OCI-LY7 (cell line): ENCODE measurements at regions not wholly inside any gene's neighbourhood (a gene's known extent, or its start where the extent isn't known, plus 50 kb on each side); places are given as distances from the start of the nearest gene placed in this dataset.

Experiments used
- BruUV-seq: library from RNA; stranded (reverse); fragments of 400-500 nt; replicated peaks from 2 replicates; lab custom pipeline; 2021; lab: Mats Ljungman, UMichigan
- CTCF ChIA-PET: fragments of 300-600 bp; sonication (Branson Sonifier 250); formaldehyde crosslinking; loops from one replicate; lab custom pipeline; 2022; ENCODE audit warnings: antibody characterized with exemption; ENCODE audit not compliant: unreplicated experiment; lab: Charles Lee
- POLR2A ChIA-PET: fragments of 300-600 bp; sonication (Branson Sonifier 250); formaldehyde crosslinking; loops from one replicate; lab custom pipeline; 2022; ENCODE audit warnings: antibody characterized with exemption; lab: Charles Lee
- DNase-seq: peaks from one replicate; pipeline ENCODE4 v3.0.0-alpha.2; 2015; ENCODE audit warnings: low spot score
- H2AFZ ChIP-seq: fragments of 200-600 bp; sonication (generic), shearing (Covaris generic); 2 replicates; pipeline ENCODE4 v1.6.1; 2014; ENCODE audit warnings: mild to moderate bottlenecking, antibody characterized with exemption, low read length, moderate library complexity
- H3K27ac ChIP-seq: fragments of 200-600 bp; sonication (generic); 2 replicates; pipeline ENCODE4 v1.5.1; 2014; ENCODE audit warnings: mixed run types, low read depth, mild to moderate bottlenecking, moderate library complexity, low read length, inconsistent platforms; ENCODE audit not compliant: poor library complexity, severe bottlenecking
- H3K36me3 ChIP-seq: fragments of 200-600 bp; sonication (generic); 2 replicates; pipeline ENCODE4 v1.6.1; 2014; ENCODE audit warnings: mild to moderate bottlenecking, antibody characterized with exemption, low read length, moderate library complexity, mixed read lengths; ENCODE audit not compliant: insufficient read depth
- H3K4me1 ChIP-seq: fragments of 200-600 bp; sonication (generic); 2 replicates; pipeline ENCODE4 v1.5.1; 2014; ENCODE audit warnings: mild to moderate bottlenecking, low read length; ENCODE audit not compliant: insufficient read depth, poor library complexity, severe bottlenecking
- H3K4me2 ChIP-seq: fragments of 200-600 bp; sonication (generic); 2 replicates; pipeline ENCODE4 v1.6.1; 2014; ENCODE audit warnings: mild to moderate bottlenecking, low read length
- H3K4me3 ChIP-seq: fragments of 200-600 bp; sonication (generic); 2 replicates; pipeline ENCODE4 v1.5.1; 2014; ENCODE audit warnings: mild to moderate bottlenecking, low read depth, low read length; ENCODE audit not compliant: poor library complexity, severe bottlenecking
- H3K79me2 ChIP-seq: fragments of 200-600 bp; sonication (generic); 2 replicates; pipeline ENCODE4 v1.6.1; 2016; ENCODE audit warnings: low read depth, mild to moderate bottlenecking, low read length, moderate library complexity, mixed read lengths; ENCODE audit not compliant: insufficient read depth
- H3K9me2 ChIP-seq: fragments of 200-600 bp; sonication (generic); 2 replicates; pipeline ENCODE4 v1.6.1; 2016; ENCODE audit warnings: mild to moderate bottlenecking, low read length, mixed read lengths; ENCODE audit not compliant: insufficient read depth
- H3K9me3 ChIP-seq: fragments of 200-600 bp; sonication (generic); 2 replicates; pipeline ENCODE4 v1.6.1; 2014; ENCODE audit warnings: mild to moderate bottlenecking, mixed run types, low read length, mixed read lengths
- H4K20me1 ChIP-seq: fragments of 200-600 bp; sonication (generic); 2 replicates; pipeline ENCODE4 v1.6.1; 2014; ENCODE audit warnings: mild to moderate bottlenecking, antibody characterized with exemption, low read length, moderate library complexity, mixed read lengths; ENCODE audit not compliant: insufficient read depth
- CTCF ChIP-seq: fragments of 200-600 bp; sonication (generic); conservative IDR thresholded peaks from 2 replicates; pipeline ENCODE4 v1.5.1; 2014; ENCODE audit warnings: mild to moderate bottlenecking, antibody characterized with exemption, low read length, moderate library complexity, mixed read lengths
- EZH2phosphoT487 ChIP-seq: fragments of 200-600 bp; sonication (generic); IDR thresholded peaks from 2 replicates; pipeline ENCODE4 v1.6.1; 2018; ENCODE audit warnings: low read depth, borderline replicate concordance, mild to moderate bottlenecking, mixed run types, antibody characterized with exemption, low read length, moderate library complexity, mixed read lengths
- intact Hi-C: fragments of 100-400 bp; cut with micrococcal nuclease; formaldehyde crosslinking; loops from one replicate; pipeline ENCODE4 v1.10.0; 2022; ENCODE audit not compliant: unreplicated experiment

DNA sequence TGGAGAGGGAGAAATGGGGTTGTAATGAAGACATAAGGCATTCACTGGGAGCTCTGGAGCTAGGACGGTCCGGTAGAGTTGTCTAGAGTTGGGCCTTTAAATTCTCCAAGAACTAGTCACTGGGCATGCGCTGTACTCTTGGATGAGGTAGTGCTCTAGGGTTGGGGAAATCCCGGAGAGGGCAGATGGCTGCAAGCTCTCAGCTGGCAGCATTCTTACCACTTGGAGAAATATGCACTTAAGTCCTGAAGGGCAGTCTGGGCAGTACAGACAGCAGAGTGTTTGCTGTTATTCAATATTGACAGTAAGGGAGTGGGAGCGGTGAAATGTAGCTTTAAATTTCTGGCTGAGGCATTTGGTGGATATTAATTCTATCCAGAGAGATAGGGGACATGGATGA, 214.6 kb downstream of the RDH14 start:
- Histone ChIP-seq H2AFZ (no peak overlapping the region), H3K4me2 (no peak overlapping the region), H3K79me2 (no peaks in the 10 kb centered on the region), H3K36me3 (no peaks in the 10 kb centered on the region), H3K9me3 (no peaks in the 10 kb centered on the region), H3K9me2 (no peaks in the 10 kb centered on the region), H4K20me1 (no peaks in the 10 kb centered on the region), H3K4me3 (no peak overlapping the region), H3K4me1 (no peaks in the 10 kb centered on the region), H3K27ac (no peak overlapping the region)
- ChIA-PET POLR2A (interaction anchor here (0.5 kb wide), 1 partner anchor 27 kb away, joined by 3 read pairs; no protein-coding TSS in a partner anchor), CTCF (no interaction called here)
- TF ChIP-seq CTCF (no peak), EZH2phosphoT487 (no peak)
- BruUV-seq: no TSS peak
- DNase-seq: no peak
- intact Hi-C loops: no loop called here

DNA sequence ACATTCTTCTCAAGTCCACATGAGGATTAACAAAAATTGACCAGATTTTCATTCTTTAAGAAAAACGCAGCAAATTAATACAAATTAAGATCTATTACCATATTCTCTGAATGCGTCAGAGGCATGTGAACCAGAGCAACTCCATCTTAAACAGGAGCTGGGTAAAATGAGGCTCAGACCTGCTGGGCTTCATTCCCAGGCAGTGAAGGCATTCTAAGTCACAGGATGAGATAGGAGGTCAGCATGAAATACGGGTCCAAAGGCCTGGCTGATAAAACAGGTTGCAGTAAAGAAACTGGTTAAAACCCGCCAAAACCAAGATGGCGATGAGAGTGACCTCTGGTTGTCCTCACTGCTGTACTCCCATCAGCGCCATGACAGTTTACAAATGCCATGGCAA, 217.6 kb downstream of the RDH14 start:
- intact Hi-C loops: no loop called here
- Histone ChIP-seq H2AFZ (no peak overlapping the region), H3K4me3 (no peak overlapping the region), H3K79me2 (no peaks in the 10 kb centered on the region), H4K20me1 (no peaks in the 10 kb centered on the region), H3K36me3 (no peaks in the 10 kb centered on the region), H3K4me1 (no peaks in the 10 kb centered on the region), H3K9me3 (no peaks in the 10 kb centered on the region), H3K9me2 (no peaks in the 10 kb centered on the region), H3K4me2 (no peak overlapping the region), H3K27ac (no peak overlapping the region)
- CTCF ChIA-PET: no interaction called here
- no TSS peak for BruUV-seq
- TF ChIP-seq EZH2phosphoT487: no peak
- TF ChIP-seq CTCF: no peak
- DNase-seq: no peak
- POLR2A ChIA-PET: interaction anchor here (0.8 kb wide), 1 partner anchor 1088 kb away, joined by 3 read pairs; no protein-coding TSS in a partner anchor

DNA sequence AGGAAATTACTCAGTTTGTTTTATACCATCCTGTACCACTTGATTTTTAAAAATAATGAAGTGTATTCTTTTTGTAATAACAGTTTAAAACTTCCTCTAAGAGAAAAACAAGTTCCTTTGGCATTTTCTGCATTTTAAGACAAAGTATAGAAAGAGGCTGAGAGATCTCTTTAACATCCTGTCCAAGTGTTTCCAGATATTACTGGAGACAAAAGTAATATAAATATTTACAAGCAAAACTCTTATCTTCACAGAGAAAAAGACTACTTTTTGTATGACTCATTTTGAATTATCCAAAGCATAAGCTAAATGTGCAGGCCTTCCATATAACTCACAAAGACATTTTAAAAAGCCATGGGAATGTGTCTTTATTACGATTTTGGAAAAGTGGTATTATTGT, 221.1 kb downstream of the RDH14 start:
- Histone ChIP-seq H3K4me1 (no peaks in the 10 kb centered on the region), H3K27ac (no peak overlapping the region), H3K9me3 (no peaks in the 10 kb centered on the region), H3K9me2 (no peaks in the 10 kb centered on the region), H2AFZ (no peak overlapping the region), H3K4me3 (no peak overlapping the region), H3K79me2 (no peaks in the 10 kb centered on the region), H3K4me2 (no peak overlapping the region), H3K36me3 (no peaks in the 10 kb centered on the region), H4K20me1 (no peaks in the 10 kb centered on the region)
- DNase-seq: no peak
- no TSS peak for BruUV-seq
- intact Hi-C loops: no loop called here
- ChIA-PET CTCF (no interaction called here), POLR2A (no interaction called here)
- no peak for TF ChIP-seq EZH2phosphoT487
- no peak for TF ChIP-seq CTCF
